HG03066 (cell line): ENCODE measurements at regions not wholly inside any gene's neighbourhood (a gene's known extent, or its start where the extent isn't known, plus 50 kb on each side); places are given as distances from the start of the nearest gene placed in this dataset.

Experiments used
- ATAC-seq: cut with Tn5 transposase; IDR thresholded peaks from one replicate; pipeline ENCODE4 v1.9.1; 2021; ENCODE audit warnings: low read depth; ENCODE audit not compliant: unreplicated experiment

- no peak for ATAC-seq
Measured at GRCh38 chr10:107924458-107924857, 760.0 kb upstream of the SORCS1 start.

- ATAC-seq: no peak
Measured at GRCh38 chr10:107919626-107920235, 755.2 kb upstream of the SORCS1 start.

DNA sequence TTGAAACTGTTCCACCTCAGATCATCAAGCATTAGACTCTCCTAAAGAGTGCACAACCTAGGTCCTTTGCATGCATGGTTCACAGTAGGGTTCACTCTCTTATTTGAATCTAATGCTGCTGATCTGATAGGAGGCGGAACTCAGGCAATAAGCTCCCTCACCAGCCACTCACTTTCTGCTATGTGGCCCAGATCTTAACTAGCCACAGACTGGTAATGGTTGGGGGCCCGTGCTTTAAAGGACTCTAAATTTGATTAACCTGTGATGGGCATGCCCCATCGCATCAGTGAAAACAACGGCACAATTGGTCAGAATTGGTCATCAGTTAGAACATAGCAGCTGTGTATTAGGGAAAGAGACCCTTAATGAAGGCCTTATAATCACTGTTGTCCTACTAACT, 753.7 kb upstream of the SORCS1 start:
- ATAC-seq: no peak

- no peak for ATAC-seq
Measured at GRCh38 chr10:107915215-107915610, 750.7 kb upstream of the SORCS1 start.

- no peak for ATAC-seq
Measured at GRCh38 chr10:107914450-107915214, 750.1 kb upstream of the SORCS1 start.

- ATAC-seq: no peak
Measured at GRCh38 chr10:107913317-107914294, 749.1 kb upstream of the SORCS1 start.

GRCh38 chr10:107901076-107901475, 736.6 kb upstream of the SORCS1 start:
- ATAC-seq: no peak

- no peak for ATAC-seq
Measured at GRCh38 chr10:107900131-107900530, 735.6 kb upstream of the SORCS1 start.

- ATAC-seq: no peak
Measured at GRCh38 chr10:107899502-107900062, 735.1 kb upstream of the SORCS1 start.

GRCh38 chr10:107899075-107899474, 734.6 kb upstream of the SORCS1 start:
- no peak for ATAC-seq

GRCh38 chr10:107898392-107898791, 733.9 kb upstream of the SORCS1 start:
- no peak for ATAC-seq

GRCh38 chr10:107894516-107894915, 730.0 kb upstream of the SORCS1 start:
- no peak for ATAC-seq

GRCh38 chr10:107889105-107889504, 724.6 kb upstream of the SORCS1 start:
- no peak for ATAC-seq

GRCh38 chr10:107880185-107880584, 715.7 kb upstream of the SORCS1 start:
- ATAC-seq: no peak

GRCh38 chr10:107873007-107873406, 708.5 kb upstream of the SORCS1 start:
- no peak for ATAC-seq

GRCh38 chr10:107865691-107866090, 701.2 kb upstream of the SORCS1 start:
- no peak for ATAC-seq

GRCh38 chr10:107859065-107859464, 694.6 kb upstream of the SORCS1 start:
- ATAC-seq: no peak

DNA sequence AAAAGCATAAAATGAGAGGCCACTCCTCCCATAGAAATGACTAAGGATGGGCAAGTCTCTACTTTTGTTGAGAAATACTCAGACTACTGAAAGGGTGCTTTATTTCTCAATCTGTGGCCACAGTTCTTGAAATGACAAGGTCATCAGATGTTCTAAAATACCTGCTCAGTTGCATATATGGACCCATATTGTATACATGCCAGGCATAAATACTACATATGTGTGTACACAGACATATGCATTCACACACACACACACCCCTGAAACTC, 691.5 kb upstream of the SORCS1 start:
- ATAC-seq: no peak

DNA sequence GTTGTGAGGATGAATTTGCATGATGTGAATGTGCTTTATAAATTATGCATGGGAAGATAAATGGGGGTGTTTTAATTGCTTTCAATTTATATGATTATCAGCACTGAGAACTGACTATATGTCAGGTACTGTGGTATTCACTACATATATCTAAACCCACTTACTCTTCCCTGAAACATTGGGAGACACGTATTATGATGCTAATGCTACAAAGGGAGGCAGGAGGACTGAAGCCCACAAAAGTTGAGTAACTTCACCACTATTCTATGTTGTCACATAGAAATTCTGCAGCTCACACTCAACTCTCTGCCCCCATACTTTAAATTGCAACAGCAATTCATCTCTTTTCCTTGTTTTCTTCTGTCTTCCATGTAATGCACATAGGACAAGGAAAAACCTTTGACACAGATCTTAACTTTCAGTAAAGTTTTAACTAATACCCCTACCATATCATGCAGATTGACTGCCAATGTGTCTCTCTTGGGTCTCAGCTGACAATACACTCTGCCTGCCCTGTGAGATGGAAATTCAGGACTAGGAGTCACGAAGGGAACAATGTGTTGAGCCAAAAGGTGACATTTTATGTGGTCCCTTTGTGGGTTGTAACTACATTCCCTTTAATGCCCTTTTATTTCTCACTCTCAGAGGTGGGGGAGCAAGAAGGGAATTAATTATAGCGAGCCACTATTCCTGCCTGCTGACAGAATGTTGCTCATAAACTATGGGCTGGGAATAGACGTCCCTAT, 691.0 kb upstream of the SORCS1 start:
- no peak for ATAC-seq

DNA sequence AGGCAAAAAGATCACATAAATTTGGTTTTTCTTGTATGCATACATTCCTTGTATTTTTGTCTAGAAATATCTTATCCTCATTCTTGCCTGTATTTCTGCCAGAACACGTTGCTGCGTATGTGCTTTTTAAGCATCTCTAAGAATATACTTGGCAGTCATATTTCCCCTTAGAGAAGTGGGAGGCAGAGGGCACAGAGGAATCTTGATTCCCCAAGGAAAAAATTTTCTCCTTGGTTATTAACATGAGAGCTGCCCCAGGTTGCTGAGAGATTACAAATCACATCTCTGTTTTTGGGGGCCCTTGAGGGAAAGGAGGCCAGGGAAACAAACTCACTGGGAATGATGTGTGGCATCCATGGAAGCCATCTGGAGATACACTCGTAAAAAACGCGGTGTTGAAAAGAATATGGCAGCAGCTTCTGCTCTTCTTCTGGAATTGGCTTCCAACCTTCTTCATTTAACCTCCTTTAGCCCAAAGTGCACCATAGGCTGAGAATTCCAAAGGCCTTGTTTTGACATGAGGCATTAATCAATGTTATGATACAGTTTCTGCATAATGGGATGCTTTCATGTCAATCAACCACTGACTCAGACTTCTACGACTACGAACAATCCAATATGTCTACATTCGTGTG, 684.3 kb upstream of the SORCS1 start:
- ATAC-seq: no peak
